Pancreas (tissue), 10 donors: ENCODE measurements at regions not wholly inside any gene's neighbourhood (a gene's known extent, or its start where the extent isn't known, plus 50 kb on each side); places are given as distances from the start of the nearest gene placed in this dataset.
"Not testable (repeated sequence)": the region's sequence is repeated elsewhere in the genome, so short reads cannot be mapped to it uniquely, and the experiment has no call there.

Experiments used
- ATAC-seq, 4 donors: fragments of 200-7000 bp; cut with Tn5 transposase; one replicate each; pipeline versions ENCODE4 v1.8.0 to v1.9.1; 2020; ENCODE audit warnings: mild to moderate bottlenecking in 4 of 4, moderate library complexity in 4 of 4
- DNase-seq, 6 donors: peaks; one replicate each; pipeline ENCODE4 v3.0.0-alpha.2; 2020
- FAIRE-seq: peaks from 2 replicates; lab custom pipeline; 2012; peaks lifted over from hg19 to GRCh38; lab: Jason Lieb, UNC
- H3K27ac ChIP-seq, 4 donors: fragments of 200-600 bp; sonication (generic); 1 replicate in 3 of 4; 2 replicates in 1 of 4; pipeline versions ENCODE4 v1.5.0 to v1.8.0; 2020
- H3K27me3 ChIP-seq, 4 donors: fragments of 200-600 bp; one replicate each; pipeline ENCODE4 v1.8.0; 2021
- H3K36me3 ChIP-seq, 3 donors: fragments of 200-600 bp; sonication (generic) in 1 of 3; one replicate each; pipeline versions ENCODE4 v1.5.0 to v1.8.0; 2020 to 2021
- H3K4me1 ChIP-seq, 3 donors: fragments of 200-600 bp; one replicate each; pipeline ENCODE4 v1.8.0; 2021
- H3K4me3 ChIP-seq, 4 donors: fragments of 200-600 bp; sonication (generic) in 2 of 4; one replicate each; pipeline versions ENCODE4 v1.5.0 to v1.8.0; 2020 to 2021
- H3K9me3 ChIP-seq, 4 donors: fragments of 200-600 bp; one replicate each; pipeline ENCODE4 v1.8.0; 2021
- WGBS, 2 donors: extraction: QIAGEN DNeasy Blood & Tissue Kit; methylation state at CpG; one replicate each; pipeline ENCODE4 v1.1.7; 2013; 5-methylcytosine and 5-hydroxymethylcytosine counted together
- intact Hi-C, 3 donors: fragments of 100-400 bp; cut with DNase I; formaldehyde crosslinking; loops; one replicate each; pipeline versions ENCODE4 v1.11.1 to v1.14.2; 2022
- TF ChIP-seq, protein P1 (sequence below), 4 donors: fragments of 200-600 bp; sonication (generic) in 3 of 4; IDR thresholded peaks; one replicate each; pipeline versions ENCODE4 v1.5.0 to v1.8.0; 2021; ENCODE audit warnings: antibody characterized with exemption in 4 of 4
- donor health status: healthy with polysubstance abuse.
- donor health status: DM: no; HTN: no; CAD: no; lungs with moderate emphysema.
- donor health status: DM: no; HTN: no; CAD: no.
- donor health status: control.
- donor health status: control.
- donor health status: Bipolar disorder and iron deficiency.
- donor health status: DM: yes; HTN: yes; CAD: no.
- donor health status: DM: no; HTN: no; CAD: no.
- donor health status: DM: no; HTN: no; CAD: no.
- donor health status: DM: yes; HTN: yes; CAD: no.

- peaks cover 0 to 7% (median 4%) of the 10 kb centered on the region in 3 donors for H3K4me1 ChIP-seq
- TF ChIP-seq, protein P1, sequence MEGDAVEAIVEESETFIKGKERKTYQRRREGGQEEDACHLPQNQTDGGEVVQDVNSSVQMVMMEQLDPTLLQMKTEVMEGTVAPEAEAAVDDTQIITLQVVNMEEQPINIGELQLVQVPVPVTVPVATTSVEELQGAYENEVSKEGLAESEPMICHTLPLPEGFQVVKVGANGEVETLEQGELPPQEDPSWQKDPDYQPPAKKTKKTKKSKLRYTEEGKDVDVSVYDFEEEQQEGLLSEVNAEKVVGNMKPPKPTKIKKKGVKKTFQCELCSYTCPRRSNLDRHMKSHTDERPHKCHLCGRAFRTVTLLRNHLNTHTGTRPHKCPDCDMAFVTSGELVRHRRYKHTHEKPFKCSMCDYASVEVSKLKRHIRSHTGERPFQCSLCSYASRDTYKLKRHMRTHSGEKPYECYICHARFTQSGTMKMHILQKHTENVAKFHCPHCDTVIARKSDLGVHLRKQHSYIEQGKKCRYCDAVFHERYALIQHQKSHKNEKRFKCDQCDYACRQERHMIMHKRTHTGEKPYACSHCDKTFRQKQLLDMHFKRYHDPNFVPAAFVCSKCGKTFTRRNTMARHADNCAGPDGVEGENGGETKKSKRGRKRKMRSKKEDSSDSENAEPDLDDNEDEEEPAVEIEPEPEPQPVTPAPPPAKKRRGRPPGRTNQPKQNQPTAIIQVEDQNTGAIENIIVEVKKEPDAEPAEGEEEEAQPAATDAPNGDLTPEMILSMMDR (IDR thresholded peaks at IDR 0.05): no peak
- no peaks in the 10 kb centered on the region for H3K9me3 ChIP-seq
- ATAC-seq (no peak), DNase-seq (no peak), FAIRE-seq (no peak)
- H3K27ac ChIP-seq: no peak overlapping the region
- intact Hi-C loops: no loop called here
- H3K27me3 ChIP-seq: no peaks in the 10 kb centered on the region
- H3K4me3 ChIP-seq: no peak overlapping the region
- H3K36me3 ChIP-seq: no peaks in the 10 kb centered on the region
- WGBS, 2 donors: 81 to 83% methylated on average over 6 of the region's 6 CpGs
Measured at GRCh38 chr15:96054621-96055020, 275.9 kb upstream of the NR2F2 start.

- DNase-seq (no peak), FAIRE-seq (no peak), ATAC-seq (peak in 1 of 4 donors; percentile 32)
- Histone ChIP-seq H3K4me1 (peaks cover 0 to 4% (median 0%) of the 10 kb centered on the region in 3 donors), H3K27ac (no peak overlapping the region), H3K27me3 (no peaks in the 10 kb centered on the region), H3K9me3 (no peaks in the 10 kb centered on the region), H3K4me3 (no peak overlapping the region), H3K36me3 (no peaks in the 10 kb centered on the region)
- WGBS, 2 donors: 88 to 92% methylated on average over 8 of the region's 8 CpGs
- intact Hi-C loops: no loop called here
- TF ChIP-seq, protein P1 (IDR thresholded peaks at IDR 0.05): no peak
Measured at GRCh38 chr15:96058103-96058851, 272.2 kb upstream of the NR2F2 start.

DNA sequence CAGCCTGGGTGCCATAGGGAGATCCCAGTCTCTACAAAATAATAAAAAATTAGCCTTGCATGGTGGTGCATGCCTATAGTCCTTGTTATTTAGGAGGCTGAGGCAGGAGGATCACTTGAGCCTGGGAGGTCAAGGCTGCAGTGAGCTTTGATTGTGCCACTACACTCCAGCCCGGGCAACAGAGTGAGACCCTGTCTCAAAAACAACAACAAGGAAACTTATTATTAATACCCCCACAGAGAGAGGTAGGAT lies 271.7 kb upstream of the NR2F2 start:
- FAIRE-seq, intact Hi-C loops: not testable (repeated sequence)
- WGBS, 2 donors: 65 to 76% methylated on average over 1 of the region's 1 CpG

DNA sequence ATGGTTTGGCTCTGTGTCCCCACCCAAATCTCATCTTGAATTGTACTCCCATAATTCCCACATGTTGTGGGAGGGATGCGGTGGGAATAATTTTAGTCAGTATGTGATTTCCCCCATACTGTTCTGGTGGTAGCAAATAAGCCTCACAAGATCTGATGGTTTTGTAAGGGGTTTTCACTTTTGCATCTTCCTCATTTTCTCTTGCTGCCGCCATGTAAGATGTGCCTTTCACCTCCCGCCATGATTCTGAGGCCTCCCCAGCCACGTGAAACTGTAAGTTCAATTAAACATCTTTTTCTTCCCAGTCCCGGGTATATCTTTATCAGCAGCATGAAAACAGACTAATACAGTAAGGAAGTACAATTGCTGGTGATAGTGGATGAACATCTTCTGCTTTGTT lies 269.9 kb upstream of the NR2F2 start:
- FAIRE-seq, H3K27ac ChIP-seq, intact Hi-C loops: not testable (repeated sequence)

More for the DNA sequence above, 271.7 kb upstream of the NR2F2 start:
- not testable (repeated sequence) for H3K36me3 ChIP-seq, H3K4me1 ChIP-seq, H3K27me3 ChIP-seq, H3K9me3 ChIP-seq, DNase-seq, ATAC-seq, H3K27ac ChIP-seq, H3K4me3 ChIP-seq

DNA sequence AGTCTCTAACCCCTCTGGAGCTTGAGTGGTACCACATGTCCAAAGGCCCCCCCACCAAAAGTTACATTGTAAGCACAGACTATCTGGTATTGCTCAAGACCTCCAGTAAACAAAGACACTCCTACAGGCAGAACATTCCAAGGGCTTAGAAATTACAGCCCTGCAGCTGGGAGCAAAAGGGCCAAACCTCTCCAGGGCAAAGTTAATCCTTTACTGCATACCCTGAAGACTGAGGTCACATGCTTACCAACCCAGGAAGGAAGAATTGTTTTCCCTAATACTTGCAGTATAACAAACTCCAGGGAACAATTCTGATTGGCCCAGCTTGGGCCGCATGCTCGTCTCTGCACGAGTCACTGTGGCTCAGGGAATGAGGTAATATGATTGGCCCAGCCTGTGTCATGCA lies 266.1 kb upstream of the NR2F2 start:
- FAIRE-seq: no peak
- WGBS, 2 donors: 86 to 87% methylated on average over 3 of the region's 3 CpGs

More for the DNA sequence above, 269.9 kb upstream of the NR2F2 start:
- H3K9me3 ChIP-seq, ATAC-seq, H3K4me3 ChIP-seq, H3K36me3 ChIP-seq, H3K27me3 ChIP-seq, H3K4me1 ChIP-seq, DNase-seq: not testable (repeated sequence)
- WGBS, 2 donors: 77 to 86% methylated on average over 5 of the region's 5 CpGs

DNA sequence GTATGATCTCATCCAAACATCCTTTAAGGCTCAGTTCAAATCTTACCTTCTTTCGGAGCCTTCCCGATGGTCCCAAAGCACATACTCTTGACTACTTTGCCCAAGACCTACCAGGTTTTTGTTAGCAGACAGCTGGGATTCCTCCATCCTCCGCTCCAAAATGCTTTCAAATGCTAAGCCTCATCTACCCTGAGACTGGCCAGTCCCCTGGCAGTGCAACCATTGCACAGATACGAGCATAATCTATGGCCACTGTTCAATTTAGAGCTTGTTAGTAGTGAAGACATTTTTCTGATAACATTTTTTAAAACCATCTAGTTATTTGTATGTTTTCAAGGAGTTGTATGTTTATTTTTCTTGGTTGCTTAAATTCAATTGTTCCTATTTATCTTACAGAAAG lies 264.4 kb upstream of the NR2F2 start:
- Histone ChIP-seq H3K36me3 (no peaks in the 10 kb centered on the region), H3K4me3 (no peak overlapping the region), H3K27ac (no peak overlapping the region), H3K27me3 (no peaks in the 10 kb centered on the region), H3K9me3 (no peaks in the 10 kb centered on the region), H3K4me1 (no peaks in the 10 kb centered on the region)
- FAIRE-seq (no peak), DNase-seq (no peak), ATAC-seq (no peak)
- TF ChIP-seq, protein P1 (IDR thresholded peaks at IDR 0.05): no peak
- WGBS, 2 donors: 92 to 94% methylated on average over 4 of the region's 4 CpGs
- intact Hi-C loops: no loop called here

More for the DNA sequence above, 266.1 kb upstream of the NR2F2 start:
- Histone ChIP-seq H3K36me3 (no peaks in the 10 kb centered on the region), H3K27ac (no peak overlapping the region), H3K9me3 (no peaks in the 10 kb centered on the region), H3K4me1 (no peaks in the 10 kb centered on the region), H3K4me3 (no peak overlapping the region), H3K27me3 (no peaks in the 10 kb centered on the region)
- TF ChIP-seq, protein P1 (IDR thresholded peaks at IDR 0.05): no peak
- intact Hi-C loops: no loop called here
- ATAC-seq (no peak), DNase-seq (no peak)
